Endothelial cell of umbilical vein (primary cell): ENCODE measurements at regions not wholly inside any gene's neighbourhood (a gene's known extent, or its start where the extent isn't known, plus 50 kb on each side); places are given as distances from the start of the nearest gene placed in this dataset.

Experiments used
- BruUV-seq: library from RNA; stranded (reverse); fragments of 400-500 nt; replicated peaks from 2 replicates; lab custom pipeline; 2021; lab: Mats Ljungman, UMichigan
- CTCF ChIA-PET: fragments of 300-600, 350-600 bp; sonication (Branson Sonifier 250); formaldehyde crosslinking; loops from one replicate; lab custom pipeline; 2021; ENCODE audit warnings: antibody characterized with exemption, inconsistent platforms; lab: Charles Lee
- POLR2A ChIA-PET: fragments of 300-600, 350-600 bp; sonication (Branson Sonifier 250); formaldehyde crosslinking; loops from one replicate; lab custom pipeline; 2021; ENCODE audit warnings: antibody characterized with exemption, inconsistent platforms; lab: Charles Lee
- DNase-seq: peaks from one replicate; pipeline ENCODE4 v3.0.0-alpha.2; 2011; ENCODE audit warnings: low read depth, low spot score
- FAIRE-seq: peaks from 2 replicates; lab custom pipeline; 2011; peaks lifted over from hg19 to GRCh38; lab: Jason Lieb, UNC
- H2AFZ ChIP-seq: 2 replicates; pipeline ENCODE4 v1.6.0; 2012; ENCODE audit warnings: low read depth, low read length, control low read depth, inconsistent platforms
- H3K27ac ChIP-seq: 2 replicates; pipeline ENCODE4 v1.5.1; 2011; ENCODE audit warnings: low read depth, mild to moderate bottlenecking, control low read depth, low read length, moderate library complexity; ENCODE audit not compliant: insufficient read depth
- H3K27me3 ChIP-seq, 2 experiments: 2 replicates each; pipeline versions ENCODE4 v1.6.0 to v1.6.1; 2011; ENCODE audit warnings: low read length in 2 of 2, mixed read lengths in 1 of 2; ENCODE audit not compliant: control insufficient read depth in 2 of 2, insufficient read depth in 2 of 2
- H3K36me3 ChIP-seq, 2 experiments: 2 replicates in 1 of 2; 3 replicates in 1 of 2; pipeline ENCODE4 v1.5.1; 2011; ENCODE audit warnings: low read length in 2 of 2, mild to moderate bottlenecking in 1 of 2, moderate library complexity in 1 of 2; ENCODE audit not compliant: control insufficient read depth in 2 of 2, insufficient read depth in 2 of 2; ENCODE audit errors: extremely low read depth in 1 of 2
- H3K4me1 ChIP-seq: 3 replicates; pipeline ENCODE4 v1.5.1; 2011; ENCODE audit warnings: mild to moderate bottlenecking, low read length; ENCODE audit not compliant: control insufficient read depth, insufficient read depth; ENCODE audit errors: extremely low read depth
- H3K4me2 ChIP-seq: 2 replicates; pipeline ENCODE4 v1.6.1; 2011; ENCODE audit warnings: low read length, control low read depth, mixed read lengths; ENCODE audit not compliant: insufficient read depth
- H3K4me3 ChIP-seq, 3 experiments: fragments of 200-600 bp in 1 of 3; sonication (generic), shearing (Covaris generic) in 1 of 3; replicated peaks in 1 of 3; 2 replicates each; pipeline ENCODE4 v1.5.1; 2011 to 2016; ENCODE audit warnings: control low read depth in 3 of 3, low read length in 3 of 3, mild to moderate bottlenecking in 2 of 3, inconsistent platforms in 1 of 3, low read depth in 1 of 3, moderate library complexity in 1 of 3; ENCODE audit not compliant: insufficient read depth in 1 of 3
- H3K79me2 ChIP-seq: 2 replicates; pipeline ENCODE4 v1.6.0; 2012; ENCODE audit warnings: low read length, inconsistent platforms; ENCODE audit not compliant: control insufficient read depth, insufficient read depth
- H3K9ac ChIP-seq: replicated peaks from 2 replicates; pipeline ENCODE3; 2011; ENCODE audit warnings: low read length, control low read depth; ENCODE audit not compliant: insufficient read depth; ENCODE audit errors: extremely low read depth
- H3K9me1 ChIP-seq: replicated peaks from 3 replicates; pipeline ENCODE4 v1.6.0; 2011; ENCODE audit warnings: mild to moderate bottlenecking, low read length; ENCODE audit not compliant: control insufficient read depth, insufficient read depth; ENCODE audit errors: extremely low read depth
- H3K9me3 ChIP-seq: replicated peaks from 2 replicates; pipeline ENCODE4 v1.5.1; 2012; ENCODE audit warnings: low read length, inconsistent platforms; ENCODE audit not compliant: control insufficient read depth, insufficient read depth
- H4K20me1 ChIP-seq: replicated peaks from 2 replicates; pipeline ENCODE3; 2011; ENCODE audit warnings: mild to moderate bottlenecking, low read length; ENCODE audit not compliant: control insufficient read depth, insufficient read depth; ENCODE audit errors: extremely low read depth
- CTCF ChIP-seq, 2 donors: IDR thresholded peaks; 1 replicate in 1 of 2; 2 replicates in 1 of 2; pipeline ENCODE4 v1.5.1; 2011; ENCODE audit warnings: low read length in 2 of 2, mild to moderate bottlenecking in 2 of 2, moderate library complexity in 2 of 2, control low read depth in 1 of 2, inconsistent platforms in 1 of 2, low read depth in 1 of 2; ENCODE audit not compliant: insufficient read depth in 1 of 2; ENCODE audit errors: extremely low read depth in 1 of 2
- EZH2 ChIP-seq: IDR thresholded peaks from 2 replicates; pipeline ENCODE4 v1.6.1; 2012; ENCODE audit warnings: borderline replicate concordance, low read depth, mild to moderate bottlenecking, moderate library complexity, low read length, inconsistent platforms; ENCODE audit not compliant: severe bottlenecking
- FOS ChIP-seq: IDR thresholded peaks from 2 replicates; pipeline ENCODE4 v1.6.1; 2011; ENCODE audit warnings: mild to moderate bottlenecking, low read length, moderate library complexity, borderline replicate concordance; ENCODE audit not compliant: insufficient read depth
- GATA2 ChIP-seq: IDR thresholded peaks from 2 replicates; pipeline ENCODE4 v1.7.0; 2011; ENCODE audit warnings: low read depth, mild to moderate bottlenecking, moderate library complexity, mixed read lengths, low read length; ENCODE audit not compliant: insufficient read length, insufficient read depth
- JUN ChIP-seq: IDR thresholded peaks from 2 replicates; pipeline ENCODE4 v1.6.1; 2011; ENCODE audit warnings: borderline replicate concordance, low read depth; ENCODE audit not compliant: insufficient read length, insufficient read depth
- MAX ChIP-seq: IDR thresholded peaks from 2 replicates; pipeline ENCODE4 v1.6.1; 2011; ENCODE audit not compliant: insufficient read depth, insufficient read length
- MYC ChIP-seq: IDR thresholded peaks from one replicate; pipeline ENCODE4 v1.6.1; 2011; ENCODE audit warnings: mild to moderate bottlenecking, low read depth, low read length
- POLR2A ChIP-seq: IDR thresholded peaks from 2 replicates; pipeline ENCODE4 v1.6.1; 2012; ENCODE audit warnings: low read depth, mild to moderate bottlenecking, control low read depth, low read length
- POLR2AphosphoS5 ChIP-seq: IDR thresholded peaks from 2 replicates; pipeline ENCODE4 v1.6.1; 2012; ENCODE audit warnings: low read depth, mild to moderate bottlenecking, control low read depth, low read length, moderate library complexity; ENCODE audit not compliant: insufficient read depth
- dilution Hi-C: fragments of 300-500 bp; cut with MboI; formaldehyde crosslinking; loops from one replicate; pipeline ENCODE4 v1.15.0; 2019; ENCODE audit warnings: low sequenced_read_pairs; ENCODE audit not compliant: extremely low pct_ligation_motif_present
- intact Hi-C: fragments of 100-400 bp; cut with micrococcal nuclease; formaldehyde crosslinking; loops from one replicate; pipeline ENCODE4 v1.10.0; 2022

- no peaks in the 10 kb centered on the region for H3K79me2 ChIP-seq
- FAIRE-seq (no peak), DNase-seq (no peak)
- no peaks in the 10 kb centered on the region for H3K9me1 ChIP-seq
- H3K27me3 ChIP-seq, result no peaks in the 10 kb centered on the region
- BruUV-seq, result no TSS peak
- H4K20me1 ChIP-seq, result no peaks in the 10 kb centered on the region
- H2AFZ ChIP-seq, result no peak overlapping the region
- H3K36me3 ChIP-seq, result no peaks in the 10 kb centered on the region
- H3K4me1 ChIP-seq, result no peaks in the 10 kb centered on the region
- ChIA-PET CTCF (no interaction called here), POLR2A (no interaction called here)
- no peak overlapping the region for H3K9ac ChIP-seq
- no peak overlapping the region for H3K4me2 ChIP-seq
- H3K4me3 ChIP-seq, result no peak overlapping the region
- H3K9me3 ChIP-seq, result no peaks in the 10 kb centered on the region
- TF ChIP-seq EZH2, result no peak
- no peak for TF ChIP-seq GATA2
- TF ChIP-seq MYC, result no peak
- TF ChIP-seq MAX, result no peak
- no peak for TF ChIP-seq JUN
- no peak for TF ChIP-seq POLR2A
- TF ChIP-seq FOS, result no peak
- no peak for TF ChIP-seq POLR2AphosphoS5
- TF ChIP-seq CTCF (IDR thresholded peaks at IDR 0.05; ENCODE audit: extremely low read depth in 1 of 2, insufficient read depth in 1 of 2, low read depth in 1 of 2, low read length in 2 of 2), result no peak
- H3K27ac ChIP-seq, result no peak overlapping the region
- intact Hi-C loops, result no loop called here
- dilution Hi-C loops, result no loop called here
These were observed 56.8 kb upstream of the SPAG16 start for GRCh38 chr2:213227458-213227857.
